Kidney epithelial cell (primary cell): ENCODE measurements at regions not wholly inside any gene's neighbourhood (a gene's known extent, or its start where the extent isn't known, plus 50 kb on each side); places are given as distances from the start of the nearest gene placed in this dataset.

Experiments used
- DNase-seq: peaks from one replicate; pipeline ENCODE4 v3.0.0-alpha.2; 2010; ENCODE audit warnings: low read depth
- H3K27me3 ChIP-seq: 2 replicates; pipeline ENCODE4 v1.6.0; 2011; ENCODE audit warnings: low read length; ENCODE audit not compliant: control insufficient read depth, insufficient read depth
- H3K36me3 ChIP-seq: 2 replicates; pipeline ENCODE4 v1.5.1; 2011; ENCODE audit warnings: low read length; ENCODE audit not compliant: control insufficient read depth, insufficient read depth
- H3K4me3 ChIP-seq: 2 replicates; pipeline ENCODE4 v1.5.1; 2011; ENCODE audit warnings: low read depth, mild to moderate bottlenecking, control low read depth, low read length
- CTCF ChIP-seq: IDR thresholded peaks from 2 replicates; pipeline ENCODE4 v1.5.1; 2011; ENCODE audit warnings: mild to moderate bottlenecking, moderate library complexity, low read length, control low read depth, inconsistent platforms; ENCODE audit not compliant: insufficient read depth, poor library complexity, severe bottlenecking

GRCh38 chr15:96672629-96673028 lies 342.1 kb downstream of the NR2F2 start:
- H3K4me3 ChIP-seq = no peak overlapping the region
- H3K27me3 ChIP-seq = no peaks in the 10 kb centered on the region
- no peak for DNase-seq
- no peak for TF ChIP-seq CTCF
- no peaks in the 10 kb centered on the region for H3K36me3 ChIP-seq

GRCh38 chr15:96678386-96678785 lies 347.9 kb downstream of the NR2F2 start:
- Histone ChIP-seq H3K27me3 (no peaks in the 10 kb centered on the region), H3K4me3 (no peak overlapping the region), H3K36me3 (no peaks in the 10 kb centered on the region)
- no peak for TF ChIP-seq CTCF
- DNase-seq = no peak

DNA sequence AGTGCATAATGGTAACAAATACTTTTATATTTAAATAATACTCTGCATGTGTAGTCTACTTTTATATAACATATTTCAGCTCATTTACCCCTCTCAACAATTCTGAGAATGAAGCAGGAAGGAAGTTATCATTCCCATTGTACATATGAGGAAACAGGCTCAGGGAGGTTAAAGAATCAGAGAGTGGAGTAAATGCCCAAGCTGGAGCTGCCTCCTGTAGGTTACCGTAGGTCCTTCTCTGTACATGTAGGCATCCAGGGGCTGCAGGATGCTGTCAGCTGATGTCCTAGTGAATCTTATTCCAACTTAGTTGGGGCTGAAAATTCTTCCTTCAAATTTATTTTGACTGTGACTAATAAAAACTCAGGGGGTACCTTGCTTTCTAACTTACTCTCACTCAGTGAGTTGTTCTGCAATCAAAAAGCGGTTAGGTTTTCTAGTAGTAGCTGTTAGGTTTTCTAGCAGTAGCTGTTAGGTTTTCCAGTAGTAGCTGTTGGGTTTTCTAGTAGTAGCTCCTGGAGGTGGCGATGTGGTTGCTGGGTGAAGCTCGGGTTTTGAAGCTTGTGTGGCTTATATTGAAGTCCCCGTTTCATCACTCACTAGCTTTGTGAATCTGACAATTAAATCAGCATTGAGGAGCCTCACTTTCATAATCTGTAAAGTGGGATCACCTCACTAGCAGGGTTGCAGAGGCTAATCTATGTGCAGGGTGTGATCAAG lies 357.0 kb downstream of the NR2F2 start:
- H3K27me3 ChIP-seq = no peaks in the 10 kb centered on the region
- no peak for TF ChIP-seq CTCF
- DNase-seq = no peak
- no peaks in the 10 kb centered on the region for H3K36me3 ChIP-seq
- H3K4me3 ChIP-seq = no peak overlapping the region

DNA sequence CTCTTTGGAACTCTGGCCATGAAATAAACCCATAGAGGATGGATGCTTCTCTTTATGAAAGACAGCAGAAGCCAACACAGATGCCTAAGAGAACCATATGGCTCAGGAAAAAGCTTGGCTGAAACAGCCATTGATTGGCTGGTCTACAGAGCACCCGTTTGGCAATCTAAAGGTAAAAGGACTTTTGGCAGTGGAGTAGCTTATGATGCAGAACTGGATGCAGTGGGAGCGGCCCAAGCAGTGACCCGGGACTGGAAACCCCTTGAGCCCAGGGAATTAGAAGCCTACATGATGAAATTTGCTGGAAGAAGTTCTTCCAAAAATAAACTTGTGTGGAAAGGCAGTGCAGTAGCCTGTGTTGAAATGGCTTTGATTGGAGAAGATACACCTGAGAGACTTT lies 360.2 kb downstream of the NR2F2 start:
- no peaks in the 10 kb centered on the region for H3K36me3 ChIP-seq
- no peak overlapping the region for H3K4me3 ChIP-seq
- no peak for DNase-seq
- TF ChIP-seq CTCF = no peak
- no peaks in the 10 kb centered on the region for H3K27me3 ChIP-seq

GRCh38 chr15:96692826-96693225 lies 362.3 kb downstream of the NR2F2 start:
- DNase-seq = no peak
- no peak overlapping the region for H3K4me3 ChIP-seq
- H3K27me3 ChIP-seq = no peaks in the 10 kb centered on the region
- H3K36me3 ChIP-seq = no peaks in the 10 kb centered on the region
- TF ChIP-seq CTCF = no peak

DNA sequence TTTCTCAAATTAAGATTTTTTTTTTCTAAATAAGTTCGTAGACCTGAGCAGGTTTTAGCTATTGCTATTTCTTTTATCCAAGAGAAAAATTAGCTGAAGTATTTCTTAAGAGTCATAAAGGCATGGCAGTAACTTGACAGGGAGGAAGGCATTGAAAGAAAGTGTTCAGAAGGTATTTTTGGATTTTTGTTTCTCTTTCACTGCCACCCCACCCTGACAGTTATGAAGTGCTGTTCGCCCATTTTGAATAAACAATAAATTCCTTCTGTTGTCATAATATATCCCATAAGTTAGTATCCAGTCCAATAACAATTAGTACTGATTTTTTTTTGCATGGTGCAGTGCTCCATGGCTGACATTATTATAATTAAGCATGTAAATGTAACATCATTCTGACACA lies 363.0 kb downstream of the NR2F2 start:
- Histone ChIP-seq H3K27me3 (no peaks in the 10 kb centered on the region), H3K4me3 (no peak overlapping the region), H3K36me3 (no peaks in the 10 kb centered on the region)
- no peak for DNase-seq
- no peak for TF ChIP-seq CTCF
